ENCODE measurements at regions not wholly inside any gene's neighbourhood (a gene's known extent, or its start where the extent isn't known, plus 50 kb on each side); places are given as distances from the start of the nearest gene placed in this dataset.

GRCh38 chrX:13162772-13163410 is 118.5 kb upstream of the FAM9C start (continued):
- no peak for TF ChIP-seq E2F1 (CRISPR knock-in tag; IDR thresholded peaks at IDR 0.05)

- no peak for ATAC-seq
Observed at GRCh38 chrX:13159886-13160285, 115.5 kb upstream of the FAM9C start.

More at GRCh38 chrX:13159886-13160285, 115.5 kb upstream of the FAM9C start:
- ChIA-PET POLR2A (no interaction called here), CTCF (no interaction called here)
- peaks cover 37% of the 10 kb centered on the region for H3K27me3 Mint-ChIP-seq (ENCODE audit: low read depth)
- no peak for DNase-seq (ENCODE audit: low spot score)
- peaks cover 3% of the 10 kb centered on the region for H3K36me3 Mint-ChIP-seq
- TF ChIP-seq CREM (CRISPR knock-in tag; IDR thresholded peaks at IDR 0.05): no peak
- no peak for TF ChIP-seq E2F5 (CRISPR knock-in tag; IDR thresholded peaks at IDR 0.05)
- no peak for TF ChIP-seq EMX1 (CRISPR knock-in tag; IDR thresholded peaks at IDR 0.05)
- TF ChIP-seq ZMAT4 (CRISPR knock-in tag; IDR thresholded peaks at IDR 0.05): no peak
- TF ChIP-seq AR (CRISPR knock-in tag; IDR thresholded peaks at IDR 0.05): no peak
- no peak for TF ChIP-seq NR3C1 (CRISPR knock-in tag; conservative IDR thresholded peaks at IDR 0.05; ENCODE audit: low read depth)
- TF ChIP-seq ETV6 (CRISPR knock-in tag; IDR thresholded peaks at IDR 0.05): no peak
- TF ChIP-seq ERG (CRISPR knock-in tag; IDR thresholded peaks at IDR 0.05): no peak
- no peak for TF ChIP-seq HMGA2 (CRISPR knock-in tag; IDR thresholded peaks at IDR 0.05)
- TF ChIP-seq ZNF512 (CRISPR knock-in tag; IDR thresholded peaks at IDR 0.05; ENCODE audit: borderline replicate concordance): no peak
- TF ChIP-seq FOXP4 (CRISPR knock-in tag; IDR thresholded peaks at IDR 0.05): no peak
- TF ChIP-seq ZNF263 (CRISPR knock-in tag; IDR thresholded peaks at IDR 0.05; ENCODE audit: low read depth): no peak
- TF ChIP-seq GABPB1 (CRISPR knock-in tag; IDR thresholded peaks at IDR 0.05): no peak
- TF ChIP-seq ATF3 (CRISPR knock-in tag; conservative IDR thresholded peaks at IDR 0.05): no peak
- no peak for TF ChIP-seq CREB1 (CRISPR knock-in tag; IDR thresholded peaks at IDR 0.05)
- no peak for TF ChIP-seq SOX15 (CRISPR knock-in tag; IDR thresholded peaks at IDR 0.05)
- H3K27ac Mint-ChIP-seq: no peak overlapping the region
- H3K4me3 Mint-ChIP-seq: no peak overlapping the region
- H3K9me3 Mint-ChIP-seq: no peaks in the 10 kb centered on the region
- H3K4me1 Mint-ChIP-seq: peaks cover 21% of the 10 kb centered on the region

Measured in WTC11 (cell line).